Fibroblast of skin of back (primary cell): ENCODE measurements at regions not wholly inside any gene's neighbourhood (a gene's known extent, or its start where the extent isn't known, plus 50 kb on each side); places are given as distances from the start of the nearest gene placed in this dataset.
A peak's percentile ranks its signal among the peaks of the same experiment; 100 is the strongest.

Experiments
- DNase-seq: peaks from one replicate; pipeline ENCODE4 v3.0.0-alpha.2; 2013

DNA sequence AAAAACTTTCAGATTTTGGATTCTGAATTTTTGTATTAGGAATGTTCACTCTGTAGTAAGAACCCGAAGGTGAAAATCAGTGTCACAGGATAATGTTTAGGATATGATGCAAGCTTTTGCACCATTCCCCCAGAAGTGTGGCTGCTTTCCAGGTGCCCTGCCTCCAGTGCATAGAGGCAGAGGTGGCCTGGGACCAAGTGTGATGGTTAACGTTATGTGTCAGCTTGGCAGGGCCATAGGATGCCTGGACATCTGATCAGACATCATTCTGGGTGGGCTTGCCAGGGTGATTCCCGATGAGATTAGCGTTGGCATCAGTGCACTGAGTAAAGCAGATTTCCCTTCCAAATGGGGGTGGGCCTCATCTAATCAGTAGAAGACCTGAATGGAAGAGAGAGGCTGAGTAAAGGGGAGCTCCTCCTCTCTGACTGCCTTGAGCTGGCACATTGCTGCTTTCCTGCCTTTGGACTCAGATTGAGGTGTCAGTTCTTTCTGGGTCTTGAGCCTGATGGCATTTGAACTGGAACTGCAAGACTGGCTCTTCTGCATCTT is 177.4 kb upstream of the HS6ST1 start:
- no peak for DNase-seq

DNA sequence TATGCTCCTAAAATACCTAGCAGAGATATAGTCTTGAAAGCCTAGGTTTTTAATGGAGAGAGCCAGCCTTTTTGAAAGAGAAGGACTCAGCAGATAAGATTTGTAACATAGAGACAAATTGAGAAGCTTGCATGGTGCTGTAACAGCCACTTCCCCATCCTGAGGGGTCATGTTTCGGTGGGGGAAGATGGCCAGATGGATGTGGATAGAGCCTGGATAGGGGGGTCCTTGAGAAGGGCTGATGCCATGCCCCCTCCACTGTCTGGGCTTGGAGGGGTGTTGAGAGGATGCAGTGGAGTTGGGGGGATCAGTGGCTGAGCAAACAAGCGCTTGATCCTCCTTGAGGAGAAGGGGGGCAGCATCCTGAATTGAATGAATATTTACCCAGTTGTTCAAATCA is 178.0 kb upstream of the HS6ST1 start:
- no peak for DNase-seq

DNA sequence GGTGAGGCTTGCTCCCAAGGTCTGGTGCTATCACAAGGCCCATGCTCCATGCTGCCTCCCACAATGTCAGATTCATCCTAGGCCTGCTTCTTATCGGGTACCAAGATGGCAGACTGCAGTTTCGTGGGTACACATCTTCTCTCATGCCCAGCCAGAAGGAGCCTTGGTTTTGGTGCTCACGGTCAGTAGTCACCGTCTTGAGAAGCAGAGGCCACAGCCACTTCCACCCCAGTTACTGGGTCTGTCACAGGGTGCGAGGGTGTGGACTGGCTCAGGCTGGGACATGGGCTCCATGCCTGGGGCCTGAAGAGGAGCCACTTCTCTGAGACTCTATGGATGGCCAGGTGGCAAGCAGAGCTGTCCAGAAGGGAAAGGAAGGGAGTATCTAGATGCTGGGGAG is 178.8 kb upstream of the HS6ST1 start:
- no peak for DNase-seq

- no peak for DNase-seq
Observed at GRCh38 chr2:128498086-128498485, 179.4 kb upstream of the HS6ST1 start.

DNA sequence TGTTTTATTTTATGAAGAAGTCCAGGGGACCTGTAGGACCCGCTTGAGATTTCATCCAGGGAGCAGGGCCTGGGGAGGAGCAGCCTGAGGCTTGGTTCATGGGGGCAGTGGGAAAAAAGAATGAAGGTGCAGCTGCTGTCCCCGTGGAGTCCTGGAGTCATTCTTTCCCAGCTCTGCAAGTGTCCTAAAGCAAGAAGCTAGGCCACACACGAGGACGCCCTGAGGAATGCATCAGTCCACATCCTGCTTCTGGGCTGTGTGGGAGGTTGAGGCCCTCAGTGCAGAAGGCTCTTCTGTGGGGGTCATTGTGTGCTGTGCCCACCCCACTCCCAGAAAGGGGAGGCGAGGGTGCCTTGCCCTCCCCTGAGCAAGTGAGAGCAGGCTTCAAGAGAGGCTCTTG is 179.9 kb upstream of the HS6ST1 start:
- peak; percentile 57 for DNase-seq

- DNase-seq = no peak
Observed at GRCh38 chr2:128499367-128500137, 180.9 kb upstream of the HS6ST1 start.

- DNase-seq = peak; percentile 52
Observed at GRCh38 chr2:128500138-128500800, 181.6 kb upstream of the HS6ST1 start.

DNA sequence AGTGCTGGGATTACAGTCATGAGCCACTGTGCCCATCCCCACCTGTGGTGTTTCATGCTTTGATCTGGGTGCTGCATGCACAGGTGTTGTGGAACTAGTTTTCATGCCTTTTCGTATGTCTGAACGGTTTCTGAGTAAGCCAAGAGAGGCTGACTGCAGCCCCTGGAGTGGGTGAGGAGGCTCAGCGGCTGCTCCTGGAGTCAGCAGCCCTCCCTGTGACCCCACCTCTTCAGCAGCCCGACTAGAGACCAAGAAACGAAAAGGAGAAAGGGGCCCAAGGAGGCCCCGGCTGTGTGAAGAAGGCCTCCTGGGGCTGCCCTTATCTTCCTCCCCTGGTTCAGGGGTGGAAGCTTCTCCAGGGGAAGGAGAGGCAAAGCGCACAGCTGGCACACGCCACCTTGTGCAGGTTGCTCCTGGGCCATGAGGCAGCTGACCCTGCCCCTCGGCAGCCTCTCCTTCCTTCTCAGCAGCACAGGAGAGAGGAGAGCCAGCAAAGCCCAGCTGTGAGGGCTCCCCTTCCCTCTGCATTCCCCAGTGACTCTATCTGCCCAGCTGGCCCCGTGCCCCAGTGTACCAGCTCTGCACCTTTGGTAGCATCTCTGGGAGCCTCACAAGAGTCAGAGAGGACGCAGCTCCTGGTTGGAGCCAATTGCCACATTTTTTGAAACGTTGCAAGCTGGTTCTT is 182.5 kb upstream of the HS6ST1 start:
- no peak for DNase-seq

DNA sequence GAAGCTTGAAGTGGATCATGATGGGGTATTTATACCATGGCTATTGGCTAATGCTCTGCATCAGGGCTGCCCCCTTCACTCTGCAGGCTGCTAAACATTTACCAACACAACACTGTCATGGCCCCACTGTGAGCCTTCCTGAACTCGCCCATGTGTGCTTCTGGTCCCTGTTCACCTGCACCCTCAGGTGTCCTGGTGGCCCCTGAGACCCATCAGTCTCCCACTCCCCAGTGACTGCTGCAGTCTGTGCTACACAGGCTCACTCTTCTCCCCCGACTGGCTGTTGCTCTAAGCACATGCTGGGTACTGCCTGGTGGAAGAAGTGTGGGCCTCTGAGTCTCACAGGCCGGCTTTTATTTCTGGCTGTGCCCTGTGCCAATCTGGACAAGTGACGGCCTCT is 183.0 kb upstream of the HS6ST1 start:
- DNase-seq = no peak

DNA sequence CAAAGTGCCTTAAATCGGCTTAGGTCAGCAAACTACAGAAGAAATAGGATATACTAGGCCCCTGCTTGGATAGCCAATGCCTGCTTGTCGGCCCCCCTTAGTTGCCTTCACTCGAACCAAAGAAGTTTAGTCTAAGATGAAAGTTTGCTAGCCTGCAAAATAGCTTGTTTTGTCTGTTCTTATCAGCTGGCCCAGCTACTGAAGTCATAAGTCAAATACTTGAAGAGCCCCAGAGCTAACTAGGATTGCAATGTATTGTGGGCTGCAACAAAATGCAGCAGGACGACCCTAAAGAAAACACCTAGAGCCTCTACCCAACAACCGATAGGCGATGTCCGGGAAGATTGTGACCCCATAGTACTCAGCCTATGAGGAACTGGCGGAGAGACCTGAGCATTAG is 183.5 kb upstream of the HS6ST1 start:
- no peak for DNase-seq

DNA sequence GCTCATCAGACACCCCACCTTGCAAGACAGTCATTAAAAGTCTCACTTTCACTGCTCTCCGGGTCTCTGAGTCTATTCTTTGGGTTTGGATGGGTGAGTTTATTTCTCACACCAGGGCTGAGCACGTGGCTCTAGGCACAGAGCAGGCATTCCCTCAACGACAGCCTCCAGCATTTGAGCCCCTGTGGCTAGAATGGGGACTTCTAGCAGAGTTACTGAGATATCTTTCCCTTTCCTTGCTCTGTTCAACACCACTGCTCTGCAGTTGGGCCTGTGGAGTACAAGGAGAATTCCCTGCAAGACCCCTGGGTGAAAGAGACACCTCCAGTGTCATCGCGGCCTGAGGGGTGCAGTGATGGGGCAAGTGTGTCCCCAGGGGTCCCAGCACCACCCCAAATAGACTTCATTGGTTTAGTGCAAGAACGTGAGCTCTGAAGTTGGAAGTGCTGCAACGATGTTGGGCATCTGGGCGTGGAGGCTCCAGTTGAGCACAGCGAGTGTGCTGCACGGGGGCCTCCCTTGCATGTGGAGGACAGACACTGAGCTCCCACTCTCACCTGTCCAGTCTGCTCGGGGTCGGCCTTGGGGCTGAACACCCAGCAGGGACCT is 184.1 kb upstream of the HS6ST1 start:
- no peak for DNase-seq

GRCh38 chr2:128503399-128504245 is 185.0 kb upstream of the HS6ST1 start:
- DNase-seq = no peak

DNA sequence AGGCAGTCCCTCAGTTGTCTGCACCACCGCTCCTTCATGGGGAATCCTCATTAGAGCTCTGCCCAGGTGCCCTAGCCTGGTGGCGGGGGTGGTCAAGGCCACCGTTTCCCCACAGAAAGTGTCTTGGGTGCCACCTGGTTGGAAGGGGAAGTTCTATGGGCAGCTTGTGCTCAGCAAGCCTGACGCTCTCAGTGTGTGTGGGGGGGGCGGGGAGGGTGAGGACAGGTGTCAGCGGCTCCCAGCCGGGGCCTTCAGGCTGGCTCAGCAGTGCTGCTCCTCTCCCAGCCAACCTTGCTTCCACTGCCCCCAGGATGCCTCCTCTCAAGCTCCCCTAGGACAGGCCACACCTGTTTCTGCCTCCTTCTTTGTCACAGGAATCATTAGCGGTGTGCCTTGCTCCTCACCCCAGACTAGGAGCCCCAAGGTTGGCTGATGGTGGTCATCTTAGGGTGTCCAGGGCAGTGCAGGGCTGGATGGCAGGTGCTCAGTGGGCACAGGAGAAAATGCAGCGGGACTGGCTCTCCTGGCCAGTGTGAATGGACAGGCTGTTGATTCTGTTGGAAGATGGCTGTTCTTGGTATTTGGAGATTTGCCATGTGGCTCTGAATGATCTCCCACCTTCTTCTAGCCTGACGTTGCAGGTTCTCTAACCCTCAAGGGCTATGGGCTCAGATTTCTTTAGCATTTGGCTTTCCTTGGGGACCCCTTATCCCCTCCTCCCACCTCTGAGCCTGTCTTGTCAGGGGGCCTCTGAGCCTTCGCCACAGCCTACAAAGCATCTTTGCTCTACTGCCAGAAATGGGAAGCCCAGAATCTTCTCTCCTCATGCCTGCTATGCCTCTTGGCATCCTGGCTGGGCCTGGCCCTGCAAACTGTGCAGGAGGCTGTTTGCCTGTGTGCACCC is 185.8 kb upstream of the HS6ST1 start:
- DNase-seq = no peak

GRCh38 chr2:128505150-128505490 is 186.5 kb upstream of the HS6ST1 start:
- DNase-seq = no peak

- DNase-seq = no peak
Observed at GRCh38 chr2:128505575-128506526, 187.2 kb upstream of the HS6ST1 start.

- DNase-seq = no peak
Observed at GRCh38 chr2:128506534-128506933, 187.9 kb upstream of the HS6ST1 start.

- peak; percentile 54 for DNase-seq
Observed at GRCh38 chr2:128510701-128511397, 192.2 kb upstream of the HS6ST1 start.

DNA sequence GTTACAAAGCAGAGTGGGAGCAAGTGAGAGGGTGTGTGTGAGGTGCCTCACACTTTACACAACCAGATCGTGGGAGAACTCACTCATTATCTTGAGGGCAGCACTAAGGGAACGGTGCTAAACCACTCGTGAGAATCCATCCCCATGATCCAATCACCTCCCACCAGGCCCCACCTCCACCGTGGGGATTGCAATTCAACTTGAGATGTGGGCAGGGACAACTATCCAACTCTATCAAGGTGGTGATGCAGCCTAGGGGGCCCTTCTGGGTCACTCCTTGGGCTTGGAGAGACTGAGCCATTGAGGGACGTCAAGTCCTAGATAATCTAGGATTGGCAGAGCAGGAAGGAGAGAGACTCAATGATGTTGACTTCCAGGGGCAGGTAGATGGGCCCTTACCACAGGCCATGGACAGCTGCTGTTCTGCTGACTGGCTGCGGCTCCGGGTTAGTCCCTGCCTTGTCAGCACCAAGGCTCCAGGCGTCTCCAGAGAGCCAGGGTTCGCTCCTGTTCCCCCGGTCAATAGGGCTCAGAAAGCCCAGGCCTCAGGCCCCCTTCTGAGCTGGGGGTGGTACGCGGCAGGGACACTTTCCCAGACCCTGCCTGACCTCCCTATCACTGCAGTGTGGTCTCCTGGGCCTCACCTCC is 193.2 kb upstream of the HS6ST1 start:
- DNase-seq = no peak
